Ovary (tissue), 3 donors: ENCODE measurements at regions not wholly inside any gene's neighbourhood (a gene's known extent, or its start where the extent isn't known, plus 50 kb on each side); places are given as distances from the start of the nearest gene placed in this dataset.

Experiments
- CTCF ChIP-seq, 3 donors: fragments of 450-650 bp in 2 of 3; fragments of 200-600 bp in 1 of 3; IDR thresholded peaks; one replicate each; pipeline versions ENCODE4 v1.5.1 to v1.8.0; 2016 to 2022; ENCODE audit warnings: antibody characterized with exemption in 3 of 3, mild to moderate bottlenecking in 1 of 3
- EP300 ChIP-seq: sonication (generic); formaldehyde crosslinking; IDR thresholded peaks from one replicate; pipeline ENCODE4 v1.6.1; 2017; ENCODE audit warnings: antibody characterized with exemption
- donor health status: DM: no; HTN: no; CAD: no.

- no peak for TF ChIP-seq CTCF (IDR thresholded peaks at IDR 0.05)
- TF ChIP-seq EP300: no peak
Observed at GRCh38 chr3:72414481-72415016, 433.7 kb downstream of the SHQ1 start.
